BLaER1 (cell line): ENCODE measurements at regions not wholly inside any gene's neighbourhood (a gene's known extent, or its start where the extent isn't known, plus 50 kb on each side); places are given as distances from the start of the nearest gene placed in this dataset.
"Not testable (repeated sequence)": the region's sequence is repeated elsewhere in the genome, so short reads cannot be mapped to it uniquely, and the experiment has no call there.

Source experiments
- H3K27ac ChIP-seq: shearing (Covaris generic); formaldehyde crosslinking; 2 replicates; pipeline ENCODE4 v1.8.1; 2022
- H3K27me3 ChIP-seq: shearing (Covaris generic); formaldehyde crosslinking; 2 replicates; pipeline ENCODE4 v1.8.1; 2022
- H3K36me3 ChIP-seq: shearing (Covaris generic); formaldehyde crosslinking; 2 replicates; pipeline ENCODE4 v1.8.1; 2022
- H3K4me1 ChIP-seq: shearing (Covaris generic); formaldehyde crosslinking; 2 replicates; pipeline ENCODE4 v1.8.1; 2022
- H3K4me2 ChIP-seq: shearing (Covaris generic); formaldehyde crosslinking; 2 replicates; pipeline ENCODE4 v1.8.1; 2022
- H3K4me3 ChIP-seq: shearing (Covaris generic); formaldehyde crosslinking; 2 replicates; pipeline ENCODE4 v1.8.1; 2022
- H3K9ac ChIP-seq: shearing (Covaris generic); formaldehyde crosslinking; 2 replicates; pipeline ENCODE4 v1.8.1; 2022
- H3K9me3 ChIP-seq: shearing (Covaris generic); formaldehyde crosslinking; 2 replicates; pipeline ENCODE4 v1.8.1; 2022
- H4K20me1 ChIP-seq: shearing (Covaris generic); formaldehyde crosslinking; 2 replicates; pipeline ENCODE4 v1.8.1; 2022
- Cebpa-rat ChIP-seq: shearing (Covaris generic); IDR thresholded peaks from 2 replicates; pipeline ENCODE4 v1.8.1; 2022

DNA sequence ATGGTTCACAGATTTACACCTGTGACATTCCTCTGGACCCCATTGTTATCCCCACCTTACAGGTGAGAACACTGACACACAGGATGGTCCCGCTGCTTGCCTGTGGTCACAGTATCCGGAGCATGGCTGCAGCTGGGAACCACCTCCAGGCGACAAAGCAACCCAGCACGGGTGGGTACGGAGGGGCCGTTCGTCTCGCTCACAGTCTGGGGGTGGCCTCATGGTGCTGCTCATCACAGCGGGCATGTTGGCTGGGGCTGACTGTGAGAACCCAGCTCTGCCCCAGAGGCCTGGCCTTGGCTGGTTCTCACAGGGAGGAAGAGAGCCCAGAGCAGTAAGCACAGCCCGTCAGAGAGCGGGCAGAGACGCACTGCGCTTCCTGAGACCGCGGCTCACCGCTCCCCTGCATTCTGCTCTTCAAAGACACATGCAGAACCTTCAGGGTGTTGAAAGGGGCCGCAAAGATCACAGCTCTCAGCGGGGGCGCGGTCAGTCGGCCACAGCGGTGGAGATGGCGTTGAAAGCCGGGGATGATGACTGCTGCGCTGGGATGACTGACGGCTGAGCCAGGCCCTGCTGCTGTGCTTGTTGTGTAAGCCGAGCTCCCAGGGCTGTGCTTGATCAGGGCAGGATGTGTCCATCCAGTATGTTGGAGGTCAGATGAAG is 423.0 kb downstream of the BRD1 start:
- Histone ChIP-seq H4K20me1 (no peaks in the 10 kb centered on the region), H3K27ac (no peak overlapping the region), H3K9ac (no peak overlapping the region), H3K4me3 (no peak overlapping the region), H3K36me3 (no peaks in the 10 kb centered on the region), H3K27me3 (no peaks in the 10 kb centered on the region), H3K4me1 (peaks cover 24% of the 10 kb centered on the region), H3K4me2 (no peak overlapping the region; the same call in 1 of the 2 replicates), H3K9me3 (peaks cover 6% of the 10 kb centered on the region)
- TF ChIP-seq Cebpa-rat = no peak

DNA sequence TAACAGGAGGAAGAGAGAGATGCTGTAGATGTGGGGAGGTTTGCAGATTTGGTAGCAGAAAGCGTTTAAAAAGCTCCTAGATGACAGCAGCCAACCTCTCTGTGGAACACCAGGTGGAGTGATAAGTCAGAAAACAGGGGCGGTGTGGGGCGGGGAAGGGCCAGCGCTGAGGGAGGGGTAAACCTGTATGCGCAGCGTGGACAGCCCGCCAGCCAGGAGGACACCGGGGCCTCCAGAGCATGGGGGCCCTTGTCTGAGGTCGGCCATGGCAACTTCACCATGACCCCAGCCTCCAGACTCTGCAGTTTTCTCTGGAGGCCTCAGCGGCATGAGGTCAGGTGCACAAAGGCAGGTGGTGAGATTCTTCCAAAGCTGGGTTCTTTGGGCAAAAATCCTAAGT is 423.7 kb downstream of the BRD1 start:
- Histone ChIP-seq H3K36me3 (no peaks in the 10 kb centered on the region), H3K27ac (no peak overlapping the region), H3K9ac (no peak overlapping the region), H3K4me1 (peaks cover 24% of the 10 kb centered on the region), H4K20me1 (no peaks in the 10 kb centered on the region), H3K4me2 (no peak overlapping the region), H3K4me3 (no peak overlapping the region), H3K27me3 (no peaks in the 10 kb centered on the region), H3K9me3 (no peaks in the 10 kb centered on the region)
- TF ChIP-seq Cebpa-rat = no peak

DNA sequence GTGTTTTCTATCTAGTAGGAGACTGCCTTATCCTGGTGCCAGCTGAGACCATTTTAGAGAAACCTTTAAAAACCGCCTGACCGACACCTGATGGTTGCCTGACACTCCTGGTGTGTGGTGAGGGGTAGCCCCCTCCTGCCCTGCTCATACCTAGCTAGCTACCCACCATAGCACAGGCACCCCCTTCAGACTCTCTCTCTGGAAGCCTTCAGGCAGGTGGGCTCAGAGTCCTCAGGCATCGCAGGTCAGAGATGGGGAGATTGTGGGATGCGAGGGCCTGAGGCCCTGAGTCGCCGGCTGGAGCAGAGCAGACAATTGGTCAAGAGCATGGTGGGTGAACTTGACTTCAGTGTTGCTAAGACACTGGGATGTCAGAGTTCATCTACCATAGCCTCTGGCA is 424.6 kb downstream of the BRD1 start:
- no peaks in the 10 kb centered on the region for H3K27me3 ChIP-seq
- no peak overlapping the region for H3K4me3 ChIP-seq
- H3K4me1 ChIP-seq = peaks cover 17% of the 10 kb centered on the region
- H3K9me3 ChIP-seq = no peaks in the 10 kb centered on the region
- no peak overlapping the region for H3K4me2 ChIP-seq
- H4K20me1 ChIP-seq = no peaks in the 10 kb centered on the region
- no peak overlapping the region for H3K27ac ChIP-seq
- no peak overlapping the region for H3K9ac ChIP-seq
- TF ChIP-seq Cebpa-rat = no peak
- H3K36me3 ChIP-seq = no peaks in the 10 kb centered on the region

GRCh38 chr22:49402169-49402568 is 425.5 kb downstream of the BRD1 start:
- H3K27me3 ChIP-seq = no peaks in the 10 kb centered on the region
- no peak for TF ChIP-seq Cebpa-rat
- H3K9me3 ChIP-seq = no peaks in the 10 kb centered on the region
- H3K27ac ChIP-seq = no peak overlapping the region
- H4K20me1 ChIP-seq = no peaks in the 10 kb centered on the region
- H3K4me1 ChIP-seq = peaks cover 11% of the 10 kb centered on the region; the same call in 1 of the 2 replicates
- no peaks in the 10 kb centered on the region for H3K36me3 ChIP-seq
- H3K4me3 ChIP-seq = no peak overlapping the region
- no peak overlapping the region for H3K4me2 ChIP-seq
- H3K9ac ChIP-seq = no peak overlapping the region

DNA sequence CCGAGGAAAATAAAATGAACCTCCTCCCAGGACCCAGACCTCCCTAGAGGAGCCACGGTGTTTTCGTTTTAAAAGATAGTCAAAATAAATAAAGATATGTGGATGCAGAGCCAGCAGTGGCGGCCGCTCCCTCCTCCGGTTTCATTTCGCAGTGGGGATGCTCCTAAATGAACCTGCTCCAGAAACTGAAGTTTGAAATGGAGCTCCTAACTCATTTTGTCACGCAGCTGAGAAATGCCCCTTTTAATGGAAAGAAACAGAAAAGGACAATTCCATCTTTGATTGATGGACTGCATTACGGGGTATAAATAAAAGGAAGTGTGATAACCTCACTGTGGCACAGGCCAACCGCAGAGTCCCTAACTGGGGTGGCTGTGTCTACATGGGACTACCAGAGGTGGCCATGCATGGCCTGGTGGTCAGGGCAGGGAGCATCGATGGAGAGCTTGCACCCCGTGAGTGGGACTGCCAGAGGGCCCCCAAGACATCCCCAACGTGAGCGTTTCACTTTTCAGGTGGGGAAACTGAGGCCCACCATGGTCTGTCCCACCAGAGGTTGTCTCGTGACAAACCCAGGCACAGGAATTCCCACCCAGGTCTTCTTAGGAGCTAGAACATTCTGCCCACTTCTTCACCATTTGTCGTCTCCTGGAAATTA is 426.6 kb downstream of the BRD1 start:
- Histone ChIP-seq H3K4me1 (peaks cover 11% of the 10 kb centered on the region; the same call in 1 of the 2 replicates), H3K27me3 (no peaks in the 10 kb centered on the region), H3K36me3 (no peaks in the 10 kb centered on the region), H3K4me2 (no peak overlapping the region), H3K4me3 (no peak overlapping the region), H3K27ac (no peak overlapping the region), H3K9ac (no peak overlapping the region), H4K20me1 (no peaks in the 10 kb centered on the region), H3K9me3 (no peaks in the 10 kb centered on the region)
- no peak for TF ChIP-seq Cebpa-rat

GRCh38 chr22:49400136-49400940 is 427.3 kb downstream of the BRD1 start:
- Histone ChIP-seq H3K9me3 (no peaks in the 10 kb centered on the region), H3K4me1 (peaks cover 11% of the 10 kb centered on the region; the same call in 1 of the 2 replicates), H3K27ac (no peak overlapping the region), H3K9ac (no peak overlapping the region), H4K20me1 (no peaks in the 10 kb centered on the region), H3K4me2 (no peak overlapping the region), H3K27me3 (no peaks in the 10 kb centered on the region), H3K4me3 (no peak overlapping the region), H3K36me3 (no peaks in the 10 kb centered on the region)
- no peak for TF ChIP-seq Cebpa-rat

- peaks cover 17% of the 10 kb centered on the region for H3K9me3 ChIP-seq
- no peak overlapping the region for H3K4me3 ChIP-seq
- no peaks in the 10 kb centered on the region for H4K20me1 ChIP-seq
- no peak overlapping the region for H3K4me2 ChIP-seq
- H3K4me1 ChIP-seq = 0 out of 2 replicates have a peak, but pooled peaks cover 4% of the 10 kb centered on the region
- no peak overlapping the region for H3K27ac ChIP-seq
- no peaks in the 10 kb centered on the region for H3K36me3 ChIP-seq
- H3K9ac ChIP-seq = no peak overlapping the region
- no peak for TF ChIP-seq Cebpa-rat
- no peaks in the 10 kb centered on the region for H3K27me3 ChIP-seq
These were observed 429.0 kb downstream of the BRD1 start for GRCh38 chr22:49398646-49399045.

DNA sequence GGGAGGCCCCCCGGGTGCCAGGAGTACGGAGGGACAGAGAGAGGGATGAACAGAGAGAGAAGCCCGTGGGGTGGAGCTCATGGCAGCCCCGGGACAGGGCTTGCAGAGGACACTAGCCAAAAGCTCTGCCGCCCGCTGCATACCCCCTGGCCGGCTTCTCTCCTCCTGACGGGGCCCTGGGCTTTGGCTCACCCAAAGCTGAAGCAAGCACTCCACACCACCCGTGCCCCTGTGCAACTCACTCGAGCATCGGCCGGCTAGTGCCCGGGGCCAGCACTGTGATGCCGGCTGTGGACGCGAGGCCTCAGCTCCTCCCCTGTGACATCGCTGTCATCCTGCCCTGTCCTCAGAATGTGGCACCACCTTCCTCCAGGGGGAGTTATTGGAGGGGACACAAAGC is 429.6 kb downstream of the BRD1 start:
- TF ChIP-seq Cebpa-rat = no peak
- H3K9ac ChIP-seq = no peak overlapping the region
- no peak overlapping the region for H3K4me2 ChIP-seq

DNA sequence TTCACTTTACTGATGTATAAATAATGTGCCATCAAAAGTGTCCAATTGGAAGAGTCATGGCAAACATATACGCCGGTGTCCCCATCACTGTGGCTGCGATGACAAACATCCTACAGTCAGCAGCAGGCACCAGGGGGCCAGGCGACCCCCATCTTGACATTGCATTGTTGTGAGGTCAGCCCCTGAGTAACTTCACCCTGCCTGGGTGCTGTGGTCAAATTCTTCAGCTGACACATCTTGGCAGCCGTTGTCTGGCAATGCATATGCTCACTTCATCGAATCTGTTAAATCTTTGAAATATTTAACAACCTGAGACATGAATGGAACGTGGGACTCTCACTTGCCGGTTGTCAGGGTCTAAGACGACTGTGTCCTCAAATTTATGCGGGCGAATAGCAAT is 430.9 kb downstream of the BRD1 start:
- no peak for TF ChIP-seq Cebpa-rat
- Histone ChIP-seq H3K27ac (no peak overlapping the region), H3K4me3 (no peak overlapping the region), H3K4me2 (no peak overlapping the region), H3K27me3 (no peaks in the 10 kb centered on the region), H3K9me3 (peaks cover 21% of the 10 kb centered on the region), H3K4me1 (0 out of 2 replicates have a peak, but pooled peaks cover 4% of the 10 kb centered on the region), H3K9ac (no peak overlapping the region), H4K20me1 (no peaks in the 10 kb centered on the region), H3K36me3 (no peaks in the 10 kb centered on the region)

More for the DNA sequence above, 429.6 kb downstream of the BRD1 start:
- no peak overlapping the region for H3K4me3 ChIP-seq
- 0 out of 2 replicates have a peak, but pooled peaks cover 4% of the 10 kb centered on the region for H3K4me1 ChIP-seq
- H4K20me1 ChIP-seq = no peaks in the 10 kb centered on the region
- H3K27ac ChIP-seq = no peak overlapping the region
- H3K9me3 ChIP-seq = peaks cover 21% of the 10 kb centered on the region
- no peaks in the 10 kb centered on the region for H3K36me3 ChIP-seq
- H3K27me3 ChIP-seq = no peaks in the 10 kb centered on the region

DNA sequence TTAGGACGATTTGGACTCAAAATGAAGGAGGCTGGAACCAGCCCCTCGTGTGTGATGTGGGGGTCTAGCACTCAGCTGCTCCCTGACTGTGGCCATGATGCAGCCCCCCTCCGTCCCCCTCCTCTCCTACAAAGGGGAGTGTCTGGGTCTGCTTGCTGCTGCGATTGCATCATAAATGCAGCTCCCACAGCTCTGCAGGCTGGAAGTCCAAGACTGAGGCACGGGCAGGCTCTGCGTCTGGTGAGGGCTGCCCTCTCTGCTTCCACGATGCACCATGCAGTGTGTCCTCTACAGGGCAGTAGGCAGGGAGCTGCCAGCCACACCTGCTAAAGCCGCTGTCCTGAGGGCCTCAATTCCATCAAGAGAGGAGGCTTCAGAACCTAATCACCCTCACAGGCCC is 432.1 kb downstream of the BRD1 start:
- Histone ChIP-seq H3K4me2 (no peak overlapping the region), H3K27ac (no peak overlapping the region), H3K4me1 (no peaks in the 10 kb centered on the region), H3K4me3 (no peak overlapping the region), H3K36me3 (no peaks in the 10 kb centered on the region), H3K9me3 (peaks cover 21% of the 10 kb centered on the region), H3K9ac (no peak overlapping the region), H4K20me1 (no peaks in the 10 kb centered on the region), H3K27me3 (no peaks in the 10 kb centered on the region)
- TF ChIP-seq Cebpa-rat = no peak

GRCh38 chr22:49395062-49395461 is 432.6 kb downstream of the BRD1 start:
- not testable (repeated sequence) for H4K20me1 ChIP-seq, H3K4me2 ChIP-seq, H3K9ac ChIP-seq, H3K27ac ChIP-seq, H3K27me3 ChIP-seq, H3K4me3 ChIP-seq, H3K4me1 ChIP-seq, H3K36me3 ChIP-seq
- H3K9me3 ChIP-seq = peaks cover 21% of the 10 kb centered on the region
